ENCODE measurements at regions not wholly inside any gene's neighbourhood (a gene's known extent, or its start where the extent isn't known, plus 50 kb on each side); places are given as distances from the start of the nearest gene placed in this dataset.

GRCh38 chr3:20320489-20320888 is 134.5 kb upstream of the SGO1 start:
- Histone ChIP-seq H3K4me3 (ENCODE audit: low read length) (no peak overlapping the region), H2AFZ (ENCODE audit: low read depth, low read length) (no peak overlapping the region), H3K4me2 (ENCODE audit: low read length) (no peak overlapping the region), H3F3A (ENCODE audit: insufficient read depth, low read length, poor library complexity, severe bottlenecking) (no peaks in the 10 kb centered on the region), H3K9me2 (ENCODE audit: insufficient read depth, low read length) (no peaks in the 10 kb centered on the region), H3K9ac (ENCODE audit: low read length) (no peak overlapping the region), H4K20me1 (ENCODE audit: insufficient read depth) (no peaks in the 10 kb centered on the region), H3K36me3 (ENCODE audit: insufficient read depth, low read length) (no peaks in the 10 kb centered on the region), H3K27me3 (ENCODE audit: insufficient read depth, low read depth, low read length) (no peaks in the 10 kb centered on the region), H3K27ac (ENCODE audit: low read length) (no peak overlapping the region), H3K79me2 (replicated peaks; ENCODE audit: insufficient read depth, low read length) (no peaks in the 10 kb centered on the region), H3K9me3 (ENCODE audit: low read length) (no peaks in the 10 kb centered on the region)
- no peak for TF ChIP-seq TAF1 (IDR thresholded peaks at IDR 0.05; ENCODE audit: low read depth)
- no peak for TF ChIP-seq REST (IDR thresholded peaks at IDR 0.05; ENCODE audit: borderline replicate concordance)
- no peak for TF ChIP-seq SMC3 (conservative IDR thresholded peaks at IDR 0.05; ENCODE audit: poor library complexity)
- TF ChIP-seq EP300 (conservative IDR thresholded peaks at IDR 0.05; ENCODE audit: poor library complexity, severe bottlenecking): no peak
- no peak for TF ChIP-seq EZH2 (IDR thresholded peaks at IDR 0.05; ENCODE audit: borderline replicate concordance, insufficient read depth, low read length, poor library complexity, severe bottlenecking)
- TF ChIP-seq POLR2AphosphoS5 (IDR thresholded peaks at IDR 0.05): no peak
- no peak for TF ChIP-seq RAD21 (conservative IDR thresholded peaks at IDR 0.05)
- no peak for TF ChIP-seq CTCF (IDR thresholded peaks at IDR 0.05; ENCODE audit: poor library complexity, severe bottlenecking)
- TF ChIP-seq MXI1 (conservative IDR thresholded peaks at IDR 0.05; ENCODE audit: poor library complexity, severe bottlenecking): no peak

GRCh38 chr3:20319551-20319950 is 133.5 kb upstream of the SGO1 start:
- Histone ChIP-seq H3F3A (ENCODE audit: insufficient read depth, low read length, poor library complexity, severe bottlenecking) (no peaks in the 10 kb centered on the region), H3K27ac (ENCODE audit: low read length) (no peak overlapping the region), H3K9me3 (ENCODE audit: low read length) (no peaks in the 10 kb centered on the region), H3K9me2 (ENCODE audit: insufficient read depth, low read length) (no peaks in the 10 kb centered on the region), H3K9ac (ENCODE audit: low read length) (no peak overlapping the region), H4K20me1 (ENCODE audit: insufficient read depth) (no peaks in the 10 kb centered on the region), H3K27me3 (ENCODE audit: insufficient read depth, low read depth, low read length) (no peaks in the 10 kb centered on the region), H3K4me2 (ENCODE audit: low read length) (no peak overlapping the region), H2AFZ (ENCODE audit: low read depth, low read length) (no peak overlapping the region), H3K36me3 (ENCODE audit: insufficient read depth, low read length) (no peaks in the 10 kb centered on the region), H3K4me3 (ENCODE audit: low read length) (no peak overlapping the region), H3K79me2 (replicated peaks; ENCODE audit: insufficient read depth, low read length) (no peaks in the 10 kb centered on the region)
- TF ChIP-seq CTCF (IDR thresholded peaks at IDR 0.05; ENCODE audit: poor library complexity, severe bottlenecking) (no peak), SMC3 (conservative IDR thresholded peaks at IDR 0.05; ENCODE audit: poor library complexity) (no peak), MXI1 (conservative IDR thresholded peaks at IDR 0.05; ENCODE audit: poor library complexity, severe bottlenecking) (no peak), REST (IDR thresholded peaks at IDR 0.05; ENCODE audit: borderline replicate concordance) (no peak), RAD21 (conservative IDR thresholded peaks at IDR 0.05) (no peak), EZH2 (IDR thresholded peaks at IDR 0.05; ENCODE audit: borderline replicate concordance, insufficient read depth, low read length, poor library complexity, severe bottlenecking) (no peak), EP300 (conservative IDR thresholded peaks at IDR 0.05; ENCODE audit: poor library complexity, severe bottlenecking) (no peak), POLR2AphosphoS5 (IDR thresholded peaks at IDR 0.05) (no peak), TAF1 (IDR thresholded peaks at IDR 0.05; ENCODE audit: low read depth) (no peak)

Measured in neural cell (in vitro differentiated cells).